ENCODE measurements at regions not wholly inside any gene's neighbourhood (a gene's known extent, or its start where the extent isn't known, plus 50 kb on each side); places are given as distances from the start of the nearest gene placed in this dataset.

- TF ChIP-seq CTCF (IDR thresholded peaks at IDR 0.05) (no peak), POLR2A (IDR thresholded peaks at IDR 0.05) (no peak)
Measured at GRCh38 chr15:94778840-94779239, 547.5 kb downstream of the MCTP2 start.

Data from suprapubic skin (tissue), 3 donors.